Osteoblast (primary cell): ENCODE measurements at regions not wholly inside any gene's neighbourhood (a gene's known extent, or its start where the extent isn't known, plus 50 kb on each side); places are given as distances from the start of the nearest gene placed in this dataset.

Experiments used
- DNase-seq: peaks from one replicate; pipeline ENCODE4 v3.0.0; 2011; ENCODE audit warnings: low spot score, mixed read lengths; ENCODE audit not compliant: insufficient read length; ENCODE audit errors: missing footprints
- H2AFZ ChIP-seq: 2 replicates; pipeline ENCODE4 v1.6.0; 2011; ENCODE audit warnings: mild to moderate bottlenecking, low read length
- H3K27ac ChIP-seq: 2 replicates; pipeline ENCODE4 v1.5.1; 2011; ENCODE audit warnings: mild to moderate bottlenecking, low read depth, low read length, moderate library complexity
- H3K27me3 ChIP-seq: 2 replicates; pipeline ENCODE4 v1.6.0; 2012; ENCODE audit warnings: mild to moderate bottlenecking, control low read depth, inconsistent platforms, low read length, moderate library complexity; ENCODE audit not compliant: insufficient read depth
- H3K36me3 ChIP-seq: 2 replicates; pipeline ENCODE4 v1.5.1; 2011; ENCODE audit warnings: mild to moderate bottlenecking, low read length, control low read depth, moderate library complexity; ENCODE audit not compliant: insufficient read depth
- H3K4me1 ChIP-seq: 2 replicates; pipeline ENCODE4 v1.5.1; 2011; ENCODE audit warnings: mild to moderate bottlenecking, low read length, control low read depth, moderate library complexity; ENCODE audit not compliant: insufficient read depth
- H3K4me2 ChIP-seq: 2 replicates; pipeline ENCODE4 v1.6.0; 2011; ENCODE audit warnings: mild to moderate bottlenecking, low read length; ENCODE audit not compliant: insufficient read depth
- H3K4me3 ChIP-seq: fragments of 200-600 bp; sonication (generic); 3 replicates; pipeline ENCODE4 v1.5.1; 2012; ENCODE audit warnings: mild to moderate bottlenecking, low read length, inconsistent platforms; ENCODE audit not compliant: insufficient read depth
- H3K79me2 ChIP-seq: 2 replicates; pipeline ENCODE4 v1.6.0; 2012; ENCODE audit warnings: mild to moderate bottlenecking, low read length, control low read depth, inconsistent platforms; ENCODE audit not compliant: insufficient read depth
- H3K9me3 ChIP-seq: 2 replicates; pipeline ENCODE4 v1.5.1; 2011; ENCODE audit warnings: low read depth, low read length, control low read depth
- H4K20me1 ChIP-seq: 2 replicates; pipeline ENCODE4 v1.6.0; 2012; ENCODE audit warnings: mild to moderate bottlenecking, low read length, control low read depth; ENCODE audit not compliant: insufficient read depth
- CTCF ChIP-seq: IDR thresholded peaks from 2 replicates; pipeline ENCODE4 v1.5.1; 2011; ENCODE audit warnings: mild to moderate bottlenecking, low read depth, low read length, moderate library complexity; ENCODE audit errors: extremely low read depth

- Histone ChIP-seq H3K4me1 (no peaks in the 10 kb centered on the region), H3K27me3 (no peaks in the 10 kb centered on the region), H3K79me2 (no peaks in the 10 kb centered on the region), H3K4me3 (no peak overlapping the region), H3K27ac (no peak overlapping the region), H3K9me3 (no peaks in the 10 kb centered on the region), H2AFZ (no peak overlapping the region), H4K20me1 (no peaks in the 10 kb centered on the region), H3K4me2 (no peak overlapping the region), H3K36me3 (no peaks in the 10 kb centered on the region)
- TF ChIP-seq CTCF: no peak
- no peak for DNase-seq
Measured at GRCh38 chr6:15985379-15985959, 143.4 kb upstream of the MYLIP start.

DNA sequence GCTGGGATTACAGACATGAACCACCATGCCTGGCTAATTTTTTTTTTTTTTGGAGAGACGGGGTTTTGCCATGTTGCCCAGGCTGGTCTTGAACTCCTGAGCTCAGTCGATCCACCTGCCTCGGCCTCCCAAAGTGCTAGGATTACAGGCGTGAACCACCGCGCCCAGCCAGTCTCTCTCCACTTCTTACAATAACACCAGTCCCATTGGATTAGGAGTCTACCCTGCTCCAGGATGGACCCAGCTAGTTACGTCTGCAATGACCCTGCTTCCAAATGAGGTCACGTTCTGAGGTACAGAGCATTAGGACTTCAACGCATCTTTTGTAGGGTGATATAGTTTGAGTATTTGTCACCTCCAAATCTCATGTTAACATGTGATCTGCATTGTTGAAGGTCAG, 146.9 kb upstream of the MYLIP start:
- H3K36me3 ChIP-seq: no peaks in the 10 kb centered on the region

DNA sequence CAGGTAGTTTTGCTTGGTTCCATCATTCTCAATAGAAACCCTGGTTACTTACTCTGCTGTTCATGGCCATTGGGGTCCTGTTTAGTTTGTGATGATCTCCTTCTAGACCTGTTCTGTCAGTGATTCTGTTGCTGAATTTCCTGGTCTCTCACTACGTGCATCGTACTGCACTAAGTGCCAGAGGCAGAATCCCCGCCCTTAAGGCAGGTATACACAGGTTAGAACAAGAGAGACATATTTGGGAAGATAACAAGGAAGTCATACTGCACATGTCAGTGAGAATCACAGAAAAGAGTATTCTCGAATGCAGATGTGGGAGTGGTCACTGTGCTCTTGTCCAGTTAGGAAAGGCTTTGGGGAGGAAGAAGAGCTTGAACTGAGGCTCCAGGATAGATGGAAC, 148.1 kb upstream of the MYLIP start:
- H3K4me2 ChIP-seq: no peak overlapping the region
- no peaks in the 10 kb centered on the region for H3K4me1 ChIP-seq
- H3K79me2 ChIP-seq: no peaks in the 10 kb centered on the region
- H3K27ac ChIP-seq: no peak overlapping the region
- no peaks in the 10 kb centered on the region for H3K27me3 ChIP-seq
- H3K9me3 ChIP-seq: no peaks in the 10 kb centered on the region
- H4K20me1 ChIP-seq: no peaks in the 10 kb centered on the region
- no peaks in the 10 kb centered on the region for H3K36me3 ChIP-seq
- no peak for TF ChIP-seq CTCF
- no peak overlapping the region for H3K4me3 ChIP-seq
- H2AFZ ChIP-seq: no peak overlapping the region
- DNase-seq: no peak

More for the DNA sequence above, 146.9 kb upstream of the MYLIP start:
- H3K4me2 ChIP-seq: no peak overlapping the region
- H2AFZ ChIP-seq: no peak overlapping the region
- no peak for TF ChIP-seq CTCF
- H3K27ac ChIP-seq: no peak overlapping the region
- no peak for DNase-seq
- no peaks in the 10 kb centered on the region for H3K9me3 ChIP-seq
- H4K20me1 ChIP-seq: no peaks in the 10 kb centered on the region
- H3K79me2 ChIP-seq: no peaks in the 10 kb centered on the region
- no peaks in the 10 kb centered on the region for H3K4me1 ChIP-seq
- H3K27me3 ChIP-seq: no peaks in the 10 kb centered on the region
- no peak overlapping the region for H3K4me3 ChIP-seq

DNA sequence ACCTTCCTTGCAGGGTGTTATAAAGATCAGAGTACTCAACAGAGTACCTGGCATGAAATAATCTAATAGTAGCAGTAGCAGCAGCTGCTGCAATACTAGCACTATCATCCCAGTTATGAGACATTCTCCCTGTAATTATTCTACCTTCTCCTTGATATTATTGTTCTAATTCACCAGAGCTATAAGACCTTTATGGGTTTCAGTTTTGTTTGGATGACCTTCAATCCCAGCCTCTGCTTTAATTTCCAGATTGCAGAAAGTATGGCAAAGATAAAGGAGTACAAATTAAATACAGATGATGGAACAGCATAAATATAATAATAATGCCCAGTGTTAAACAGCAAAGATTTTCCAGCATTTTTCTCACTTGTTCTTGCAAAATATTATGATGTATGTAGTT, 150.5 kb upstream of the MYLIP start:
- Histone ChIP-seq H3K9me3 (no peaks in the 10 kb centered on the region), H3K27ac (no peak overlapping the region), H3K4me2 (no peak overlapping the region), H3K4me1 (no peaks in the 10 kb centered on the region), H3K79me2 (no peaks in the 10 kb centered on the region), H2AFZ (no peak overlapping the region), H4K20me1 (no peaks in the 10 kb centered on the region), H3K27me3 (no peaks in the 10 kb centered on the region), H3K4me3 (no peak overlapping the region), H3K36me3 (no peaks in the 10 kb centered on the region)
- DNase-seq: no peak
- TF ChIP-seq CTCF: no peak
